NCI-H2029 treated with DMSO at 0.1 percent for 48 hours (cell line): ENCODE measurements at regions not wholly inside any gene's neighbourhood (a gene's known extent, or its start where the extent isn't known, plus 50 kb on each side); places are given as distances from the start of the nearest gene placed in this dataset.
"Not testable (repeated sequence)": the region's sequence is repeated elsewhere in the genome, so short reads cannot be mapped to it uniquely, and the experiment has no call there.

Experiments
- DNase-seq: peaks from one replicate; lab custom pipeline; 2025; lab: John Stamatoyannopoulos, UW

GRCh38 chr9:36462245-36462644 lies 62.2 kb upstream of the RNF38 start:
- DNase-seq, result no peak

DNA sequence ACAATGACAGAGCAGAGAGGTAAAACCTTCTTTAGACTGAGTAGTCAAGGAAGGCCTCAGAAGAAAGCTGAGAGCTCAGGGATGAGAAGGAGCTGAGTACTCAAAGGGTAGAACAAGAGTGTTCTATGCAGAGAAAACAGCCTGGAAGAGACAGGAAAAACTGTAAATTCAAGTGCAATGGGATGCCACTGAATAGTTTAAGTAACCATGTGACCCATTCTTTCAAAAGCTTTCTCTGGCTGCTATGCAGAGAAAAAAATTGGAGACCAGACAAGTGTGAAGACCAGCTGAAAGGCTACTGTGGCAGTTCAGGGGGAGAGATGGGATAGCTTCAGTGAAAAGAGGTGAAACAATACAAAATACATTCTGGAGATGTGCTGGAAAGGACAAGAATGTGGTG lies 61.3 kb upstream of the RNF38 start:
- no peak for DNase-seq

- not testable (repeated sequence) for DNase-seq
Measured at GRCh38 chr9:36458430-36458915, 58.4 kb upstream of the RNF38 start.

- DNase-seq, result no peak
Measured at GRCh38 chr9:36457836-36458429, 57.9 kb upstream of the RNF38 start.

GRCh38 chr9:36456480-36457065 lies 56.5 kb upstream of the RNF38 start:
- DNase-seq, result no peak

DNA sequence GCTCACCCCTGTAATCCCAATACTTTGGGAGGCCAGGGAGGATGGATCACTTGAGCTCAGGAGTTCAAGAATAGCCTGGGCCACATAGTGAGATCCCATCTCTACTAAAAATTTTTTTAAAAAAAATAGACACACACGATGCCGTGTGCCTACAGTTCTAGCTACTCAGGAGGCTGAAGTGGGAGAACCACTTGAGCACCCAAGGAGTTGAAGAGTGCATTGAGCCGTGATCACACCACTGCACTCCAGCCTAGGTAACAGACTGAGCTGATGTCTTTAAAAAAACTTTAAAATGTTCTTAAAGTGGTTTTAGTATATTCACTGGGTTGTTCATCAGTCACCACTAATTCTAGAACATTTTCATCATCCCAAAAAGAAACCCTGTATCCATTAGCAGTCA lies 51.9 kb upstream of the RNF38 start:
- no peak for DNase-seq

GRCh38 chr9:36450110-36450732 lies 50.2 kb upstream of the RNF38 start:
- peak; percentile 40 for DNase-seq
